ENCODE measurements at regions not wholly inside any gene's neighbourhood (a gene's known extent, or its start where the extent isn't known, plus 50 kb on each side); places are given as distances from the start of the nearest gene placed in this dataset.

DNA sequence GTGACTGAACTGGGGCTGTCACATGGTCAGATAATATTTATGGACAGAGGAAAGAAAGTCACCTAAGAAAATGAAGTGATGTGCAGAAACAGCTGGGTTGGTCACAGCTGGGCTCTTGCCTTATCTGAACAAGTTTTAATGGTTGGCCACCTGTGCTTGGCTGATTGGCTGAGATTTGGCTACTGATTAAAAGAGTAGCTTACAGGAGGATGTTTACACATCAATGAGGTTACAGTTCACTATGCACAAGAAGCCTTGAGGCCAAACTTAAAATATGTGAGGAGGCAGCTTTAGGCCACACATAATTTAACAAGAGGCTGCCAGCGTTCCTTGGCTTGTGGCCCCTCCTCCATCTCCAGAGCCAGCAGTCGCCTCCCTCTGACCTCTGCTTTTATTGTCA is 99.2 kb upstream of the C1QTNF9B start:
- no peak for DNase-seq (ENCODE audit: extremely low read depth, low read depth)
- TF ChIP-seq, protein P1, sequence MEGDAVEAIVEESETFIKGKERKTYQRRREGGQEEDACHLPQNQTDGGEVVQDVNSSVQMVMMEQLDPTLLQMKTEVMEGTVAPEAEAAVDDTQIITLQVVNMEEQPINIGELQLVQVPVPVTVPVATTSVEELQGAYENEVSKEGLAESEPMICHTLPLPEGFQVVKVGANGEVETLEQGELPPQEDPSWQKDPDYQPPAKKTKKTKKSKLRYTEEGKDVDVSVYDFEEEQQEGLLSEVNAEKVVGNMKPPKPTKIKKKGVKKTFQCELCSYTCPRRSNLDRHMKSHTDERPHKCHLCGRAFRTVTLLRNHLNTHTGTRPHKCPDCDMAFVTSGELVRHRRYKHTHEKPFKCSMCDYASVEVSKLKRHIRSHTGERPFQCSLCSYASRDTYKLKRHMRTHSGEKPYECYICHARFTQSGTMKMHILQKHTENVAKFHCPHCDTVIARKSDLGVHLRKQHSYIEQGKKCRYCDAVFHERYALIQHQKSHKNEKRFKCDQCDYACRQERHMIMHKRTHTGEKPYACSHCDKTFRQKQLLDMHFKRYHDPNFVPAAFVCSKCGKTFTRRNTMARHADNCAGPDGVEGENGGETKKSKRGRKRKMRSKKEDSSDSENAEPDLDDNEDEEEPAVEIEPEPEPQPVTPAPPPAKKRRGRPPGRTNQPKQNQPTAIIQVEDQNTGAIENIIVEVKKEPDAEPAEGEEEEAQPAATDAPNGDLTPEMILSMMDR (IDR thresholded peaks at IDR 0.05; ENCODE audit: low read depth, low read length, missing control alignments) = no peak
- H3K4me3 ChIP-seq (replicated peaks; ENCODE audit: low read depth, low read length) = no peak overlapping the region

DNA sequence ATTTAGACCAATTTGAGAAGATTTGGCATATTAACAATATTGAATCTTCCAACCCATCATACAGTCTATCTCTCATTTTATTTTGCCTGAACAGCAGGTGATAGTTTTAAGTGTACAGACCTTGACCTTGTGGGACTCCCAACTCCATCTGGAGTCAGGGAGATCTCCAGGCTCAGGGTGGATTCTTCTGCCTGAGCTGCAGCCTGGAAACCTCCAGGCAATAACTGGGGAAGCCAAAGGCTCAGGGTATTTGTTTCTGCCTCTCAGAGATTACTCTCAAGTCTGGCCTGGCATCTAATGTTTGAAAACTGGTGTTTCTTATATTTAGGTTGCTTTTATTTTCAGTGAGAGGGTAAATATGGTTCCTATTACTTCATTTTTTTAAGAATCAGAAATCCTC is 102.1 kb upstream of the C1QTNF9B start:
- no peak overlapping the region for H3K4me3 ChIP-seq (replicated peaks; ENCODE audit: low read depth, low read length)
- TF ChIP-seq, protein P1 (IDR thresholded peaks at IDR 0.05; ENCODE audit: low read depth, low read length, missing control alignments) = no peak
- no peak for DNase-seq (ENCODE audit: extremely low read depth, low read depth)

DNA sequence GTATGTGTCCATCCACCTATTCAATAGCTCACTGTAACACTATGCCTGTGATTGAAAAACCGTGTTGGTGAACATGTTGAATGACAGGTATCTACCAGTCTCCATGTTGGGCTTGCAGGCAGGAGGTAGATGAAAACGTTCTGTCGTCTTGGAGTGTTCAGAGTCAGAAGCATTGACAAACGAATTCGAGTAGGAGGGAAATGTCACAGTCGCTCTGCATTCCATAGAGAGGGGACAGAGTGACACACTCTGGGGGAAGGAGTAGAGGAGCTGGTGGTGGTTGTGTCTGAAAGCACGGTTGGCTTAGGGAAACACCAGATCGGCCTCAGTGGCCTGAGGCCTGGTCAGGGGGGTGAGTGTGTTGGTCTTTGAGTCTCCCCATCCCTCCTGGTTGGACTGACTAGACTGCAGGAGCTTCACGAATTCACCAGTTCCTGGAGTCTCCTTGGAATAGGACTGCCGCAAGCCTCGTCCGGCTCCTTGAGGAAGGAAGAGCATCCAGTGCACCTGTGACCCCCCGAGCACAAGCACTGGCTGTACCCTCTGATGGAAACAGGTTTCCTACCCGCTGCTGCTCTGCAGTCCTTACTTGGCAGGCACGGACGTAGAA is 105.0 kb upstream of the C1QTNF9B start:
- TF ChIP-seq, protein P1 (IDR thresholded peaks at IDR 0.05; ENCODE audit: low read depth, low read length, missing control alignments) = no peak
- no peak for DNase-seq (ENCODE audit: extremely low read depth, low read depth)

DNA sequence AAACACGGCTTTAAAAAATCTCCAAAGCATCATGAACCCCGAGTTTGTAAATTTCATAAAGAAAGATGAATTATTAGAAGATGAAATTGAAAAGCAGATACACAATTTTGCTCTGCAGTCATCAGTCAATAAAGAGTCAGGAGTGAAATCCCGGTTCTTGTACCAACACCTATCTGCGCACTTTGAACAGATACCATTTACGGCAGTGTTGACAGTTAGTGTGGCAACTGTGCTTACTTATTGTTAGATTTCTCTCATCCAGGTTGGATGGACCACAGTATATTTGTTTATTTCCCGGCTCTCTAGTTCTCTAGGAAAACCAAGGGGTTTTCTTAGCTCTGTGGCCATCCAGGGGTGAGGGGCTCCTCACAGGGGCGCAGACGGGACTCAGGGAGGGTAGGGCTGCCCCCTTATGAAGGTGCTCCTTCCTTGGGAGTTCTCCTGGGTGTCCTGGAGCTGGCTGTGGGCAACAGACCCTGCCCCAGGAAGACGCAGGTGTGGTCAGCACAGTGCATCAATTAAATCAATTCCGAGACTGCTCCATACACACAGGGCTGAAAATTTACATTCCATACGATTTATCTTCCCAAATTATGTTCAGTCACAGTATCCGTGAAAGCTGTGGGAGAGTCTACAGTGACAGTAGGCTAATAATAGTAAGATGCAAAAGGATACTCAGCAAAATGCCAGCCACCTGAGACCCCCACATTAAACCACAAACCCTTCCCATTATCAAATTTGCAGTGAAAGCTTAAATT is 107.0 kb upstream of the C1QTNF9B start:
- H3K4me3 ChIP-seq (replicated peaks; ENCODE audit: low read depth, low read length) = no peak overlapping the region
- TF ChIP-seq, protein P1 (IDR thresholded peaks at IDR 0.05; ENCODE audit: low read depth, low read length, missing control alignments) = no peak
- DNase-seq (ENCODE audit: extremely low read depth, low read depth) = no peak

More for the DNA sequence above, 105.0 kb upstream of the C1QTNF9B start:
- no peak overlapping the region for H3K4me3 ChIP-seq (replicated peaks; ENCODE audit: low read depth, low read length)

DNA sequence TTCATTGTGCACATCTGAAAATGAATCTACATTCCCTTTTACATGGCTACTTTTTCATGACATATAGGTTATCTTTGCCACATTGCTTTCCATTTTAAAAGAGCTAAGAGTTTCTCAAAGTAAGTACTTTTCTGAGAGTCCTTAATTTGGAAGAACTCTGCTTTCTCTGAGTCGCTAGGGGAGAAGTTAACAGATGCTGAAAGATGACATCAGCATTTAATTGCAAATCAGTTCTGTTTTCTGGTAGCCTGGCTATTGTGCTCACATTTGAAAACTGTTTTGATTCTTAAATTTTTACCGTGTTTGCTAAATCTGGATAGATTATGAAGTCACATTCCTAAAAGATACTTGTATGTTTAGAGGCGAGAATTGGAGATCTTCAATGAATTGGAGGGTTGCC is 107.7 kb upstream of the C1QTNF9B start:
- TF ChIP-seq, protein P1 (IDR thresholded peaks at IDR 0.05; ENCODE audit: low read depth, low read length, missing control alignments) = no peak
- H3K4me3 ChIP-seq (replicated peaks; ENCODE audit: low read depth, low read length) = no peak overlapping the region
- no peak for DNase-seq (ENCODE audit: extremely low read depth, low read depth)

DNA sequence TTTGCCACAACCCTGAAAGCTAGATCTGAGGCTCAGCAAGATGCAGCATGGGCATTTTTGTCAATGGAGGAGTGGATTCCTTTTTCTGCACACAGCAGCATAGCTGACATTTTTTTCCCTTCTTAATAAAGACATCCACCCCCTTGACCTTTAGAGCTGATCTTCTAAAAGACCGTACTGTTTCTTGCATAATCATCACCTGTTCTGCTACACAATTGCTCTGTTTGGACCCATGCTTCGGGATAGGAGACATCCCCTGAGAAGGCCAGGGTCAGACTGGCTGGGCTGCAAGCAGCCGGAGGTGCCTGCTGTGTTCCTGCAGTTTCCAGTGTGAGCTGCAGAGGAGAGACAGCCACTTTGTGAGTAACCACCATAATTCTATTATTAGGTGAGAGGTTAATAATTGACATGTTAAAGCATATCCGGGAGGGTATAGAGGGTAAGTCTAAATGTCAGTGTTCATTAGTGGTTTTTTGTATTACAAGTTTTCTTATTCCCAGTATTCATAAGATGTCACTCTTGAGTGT is 108.5 kb upstream of the C1QTNF9B start:
- DNase-seq (ENCODE audit: extremely low read depth, low read depth) = no peak
- H3K4me3 ChIP-seq (replicated peaks; ENCODE audit: low read depth, low read length) = no peak overlapping the region
- TF ChIP-seq, protein P1 (IDR thresholded peaks at IDR 0.05; ENCODE audit: low read depth, low read length, missing control alignments) = no peak

Measured in HFF-Myc (cell line).